ENCODE measurements at regions not wholly inside any gene's neighbourhood (a gene's known extent, or its start where the extent isn't known, plus 50 kb on each side); places are given as distances from the start of the nearest gene placed in this dataset.

GRCh38 chr13:33745370-33746324 is 72.3 kb upstream of the RFC3 start:
- no peak for DNase-seq (ENCODE audit: low read depth)

DNA sequence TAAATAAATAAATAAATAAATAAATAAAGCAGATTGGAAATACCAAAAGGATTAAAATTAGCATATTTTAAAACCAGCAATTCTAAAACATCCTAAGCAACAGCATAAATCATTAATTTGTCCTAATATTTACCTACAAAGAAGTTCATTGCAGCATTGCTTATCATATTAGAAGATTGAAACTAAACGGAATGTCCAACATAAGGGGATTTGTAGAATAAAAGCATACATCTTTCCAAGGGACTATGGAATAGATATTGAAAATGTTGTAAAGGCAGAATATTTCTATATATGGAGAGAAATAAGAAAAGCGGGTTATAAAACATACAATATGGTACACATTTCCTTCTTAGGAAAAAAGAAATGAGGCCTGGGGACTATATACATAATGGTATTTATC is 71.1 kb upstream of the RFC3 start:
- DNase-seq (ENCODE audit: low read depth): no peak

- DNase-seq (ENCODE audit: low read depth): no peak
Measured at GRCh38 chr13:33751151-33751550, 66.8 kb upstream of the RFC3 start.

DNA sequence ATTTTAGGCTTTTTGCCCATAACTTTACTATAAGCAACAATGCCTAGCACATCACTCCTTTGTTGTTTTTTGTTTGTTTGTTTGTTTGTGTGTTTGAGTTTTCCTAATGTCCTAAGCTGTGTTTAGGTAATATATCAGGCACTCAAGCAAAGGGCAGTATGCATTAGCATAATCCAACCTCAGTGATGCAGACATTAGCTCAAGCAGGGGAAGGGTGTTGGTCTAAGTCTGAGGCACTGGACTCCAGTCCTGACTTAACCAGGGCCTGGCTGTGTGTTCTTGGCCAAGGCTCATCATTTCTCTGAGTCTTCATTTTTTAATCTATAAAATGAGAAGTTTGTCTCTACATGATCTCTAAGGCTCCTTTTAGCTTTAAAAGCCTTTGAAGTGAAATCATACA is 65.9 kb upstream of the RFC3 start:
- DNase-seq (ENCODE audit: low read depth): no peak

GRCh38 chr13:33752597-33752996 is 65.4 kb upstream of the RFC3 start:
- no peak for DNase-seq (ENCODE audit: low read depth)

- no peak for DNase-seq (ENCODE audit: low read depth)
Measured at GRCh38 chr13:33756929-33757328, 61.0 kb upstream of the RFC3 start.

DNA sequence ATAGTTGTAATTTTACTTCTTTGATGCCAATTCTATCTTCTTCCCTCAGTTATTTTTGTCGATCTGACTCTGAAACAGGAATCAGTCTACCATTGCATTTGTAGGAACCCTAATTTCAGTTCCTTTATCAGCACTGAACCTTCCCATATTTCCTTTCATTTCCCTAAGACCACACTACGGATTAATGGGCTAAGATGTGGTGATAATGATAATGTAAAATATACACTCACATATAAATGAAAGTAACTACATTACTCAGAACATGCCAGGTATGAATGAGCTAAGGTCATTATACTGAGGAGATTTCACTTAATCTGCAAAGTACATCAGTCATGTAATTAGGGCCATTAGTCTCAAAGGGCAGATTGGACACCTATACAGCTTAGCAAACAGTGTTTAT is 60.2 kb upstream of the RFC3 start:
- DNase-seq (ENCODE audit: low read depth): no peak

- no peak for DNase-seq (ENCODE audit: low read depth)
Measured at GRCh38 chr13:33758113-33758512, 59.8 kb upstream of the RFC3 start.

GRCh38 chr13:33761740-33762139 is 56.2 kb upstream of the RFC3 start:
- DNase-seq (ENCODE audit: low read depth): no peak

GRCh38 chr13:33763021-33763420 is 54.9 kb upstream of the RFC3 start:
- no peak for DNase-seq (ENCODE audit: low read depth)

DNA sequence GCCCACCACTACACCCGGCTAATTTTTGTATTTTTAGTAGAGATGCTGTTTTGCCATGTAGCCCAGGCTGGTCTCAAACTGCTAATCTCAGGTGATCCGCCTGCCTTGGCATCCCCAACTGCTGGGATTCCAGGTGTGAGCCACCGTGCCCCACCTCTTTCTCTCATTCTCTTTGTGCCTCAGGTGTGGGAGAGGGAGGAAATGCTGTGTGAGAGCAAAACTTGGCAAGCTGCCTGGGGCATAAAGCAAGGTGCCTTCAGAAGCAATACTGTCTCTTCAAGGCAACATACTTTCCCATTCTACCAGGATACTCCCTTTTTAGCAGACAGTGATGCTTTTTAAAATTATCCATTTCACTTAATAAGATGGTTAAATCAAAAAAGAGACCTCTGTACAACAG is 53.2 kb upstream of the RFC3 start:
- no peak for DNase-seq (ENCODE audit: low read depth)

DNA sequence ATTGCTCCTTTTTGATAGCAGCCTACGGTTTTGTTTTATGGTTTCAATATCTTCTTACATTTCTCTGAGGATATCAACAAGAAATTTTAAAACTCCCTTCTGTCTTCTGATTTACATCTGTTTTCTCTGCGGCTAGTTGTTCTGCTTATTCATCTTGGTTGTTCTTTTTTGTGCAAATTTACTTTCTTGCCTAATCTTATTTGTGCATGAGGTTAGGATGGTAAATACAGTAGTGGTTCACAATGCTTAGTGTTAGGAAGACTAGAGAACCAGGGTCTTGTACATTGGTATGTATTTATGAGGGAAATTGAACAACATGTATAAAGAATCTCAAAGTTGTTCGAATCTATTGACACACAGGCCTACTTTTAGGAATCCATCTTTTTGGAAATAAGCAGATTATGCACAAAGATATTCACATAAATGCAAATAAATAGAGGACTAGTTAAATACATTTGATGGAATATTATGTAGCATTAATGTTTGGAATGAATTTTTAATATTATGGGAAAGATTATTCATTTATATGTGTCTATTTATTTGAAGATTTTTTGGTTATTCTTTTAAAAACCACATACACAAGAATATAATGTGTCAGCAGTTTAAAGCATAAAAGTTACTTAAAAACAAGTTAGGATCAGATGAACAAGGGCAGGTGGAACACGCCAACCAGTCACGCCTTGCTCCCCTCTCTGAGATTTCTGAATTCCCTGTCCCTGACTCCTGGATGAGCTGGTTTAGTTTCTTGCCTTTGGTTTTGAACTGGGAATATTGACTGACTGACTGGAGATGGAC is 51.4 kb upstream of the RFC3 start:
- DNase-seq (ENCODE audit: low read depth): no peak

DNA sequence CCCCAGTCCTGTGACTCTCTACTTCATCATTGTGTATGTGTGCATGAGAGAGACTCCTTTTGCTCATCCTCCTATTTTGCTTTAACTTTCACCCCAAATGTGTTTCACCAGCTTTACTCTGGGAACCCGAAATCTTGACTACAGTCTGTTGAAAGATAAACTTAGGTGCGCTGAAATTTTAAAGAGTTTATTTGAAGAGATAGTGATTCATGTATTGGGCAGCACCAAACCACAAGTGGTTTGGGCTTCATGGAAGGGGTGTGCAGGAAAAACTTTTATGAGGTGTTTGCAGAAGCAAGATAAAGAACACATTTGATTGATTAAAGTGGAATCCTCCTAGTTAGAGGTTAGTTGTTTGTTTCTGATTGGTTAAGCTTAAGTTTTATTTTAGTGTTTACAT is 50.8 kb upstream of the RFC3 start:
- DNase-seq (ENCODE audit: low read depth): no peak

Measured in forelimb muscle (tissue), 1 donor.